NCI-H748 treated with DMSO at 0.1 percent for 48 hours (cell line): ENCODE measurements at regions not wholly inside any gene's neighbourhood (a gene's known extent, or its start where the extent isn't known, plus 50 kb on each side); places are given as distances from the start of the nearest gene placed in this dataset.

Experiments used
- DNase-seq: peaks from one replicate; lab custom pipeline; 2025; lab: John Stamatoyannopoulos, UW

DNA sequence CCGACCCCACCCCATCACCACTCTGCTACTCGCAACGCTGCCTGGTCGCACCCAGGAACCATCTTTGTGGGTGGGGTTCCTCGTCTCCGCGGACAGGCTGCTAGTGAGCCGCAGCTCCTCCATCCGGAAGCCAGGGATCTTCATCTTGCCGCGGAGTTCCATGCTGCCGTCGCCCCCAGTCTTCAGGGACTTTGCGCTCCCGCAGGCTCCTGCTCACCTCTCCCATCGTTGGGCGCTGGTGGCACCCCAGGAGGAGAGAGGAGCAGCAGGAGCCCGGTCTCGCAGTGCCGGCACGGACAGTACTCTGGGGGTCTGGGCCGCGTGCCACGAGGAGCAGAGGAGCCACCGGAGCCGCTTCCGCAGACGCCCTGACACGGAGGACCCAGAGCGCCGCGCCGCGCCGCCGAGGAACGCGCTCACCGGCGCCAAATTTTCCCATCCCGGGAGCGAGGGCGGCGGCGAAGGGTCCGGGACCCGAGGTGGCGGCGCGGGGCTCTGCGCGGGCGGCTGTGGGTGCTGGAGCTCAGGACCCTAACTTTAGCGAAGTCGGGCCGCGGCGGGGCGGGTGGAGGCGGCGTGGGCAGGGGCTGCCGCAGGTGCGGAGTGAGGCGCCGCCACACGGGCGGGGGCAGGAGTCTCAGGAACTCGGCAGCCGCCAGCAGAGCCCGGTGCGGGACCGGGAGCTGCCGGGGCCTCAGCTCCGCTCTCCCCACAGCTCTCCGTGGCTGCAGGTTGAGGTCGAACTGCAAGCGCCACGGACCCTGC, 750.1 kb upstream of the SORCS1 start:
- no peak for DNase-seq

DNA sequence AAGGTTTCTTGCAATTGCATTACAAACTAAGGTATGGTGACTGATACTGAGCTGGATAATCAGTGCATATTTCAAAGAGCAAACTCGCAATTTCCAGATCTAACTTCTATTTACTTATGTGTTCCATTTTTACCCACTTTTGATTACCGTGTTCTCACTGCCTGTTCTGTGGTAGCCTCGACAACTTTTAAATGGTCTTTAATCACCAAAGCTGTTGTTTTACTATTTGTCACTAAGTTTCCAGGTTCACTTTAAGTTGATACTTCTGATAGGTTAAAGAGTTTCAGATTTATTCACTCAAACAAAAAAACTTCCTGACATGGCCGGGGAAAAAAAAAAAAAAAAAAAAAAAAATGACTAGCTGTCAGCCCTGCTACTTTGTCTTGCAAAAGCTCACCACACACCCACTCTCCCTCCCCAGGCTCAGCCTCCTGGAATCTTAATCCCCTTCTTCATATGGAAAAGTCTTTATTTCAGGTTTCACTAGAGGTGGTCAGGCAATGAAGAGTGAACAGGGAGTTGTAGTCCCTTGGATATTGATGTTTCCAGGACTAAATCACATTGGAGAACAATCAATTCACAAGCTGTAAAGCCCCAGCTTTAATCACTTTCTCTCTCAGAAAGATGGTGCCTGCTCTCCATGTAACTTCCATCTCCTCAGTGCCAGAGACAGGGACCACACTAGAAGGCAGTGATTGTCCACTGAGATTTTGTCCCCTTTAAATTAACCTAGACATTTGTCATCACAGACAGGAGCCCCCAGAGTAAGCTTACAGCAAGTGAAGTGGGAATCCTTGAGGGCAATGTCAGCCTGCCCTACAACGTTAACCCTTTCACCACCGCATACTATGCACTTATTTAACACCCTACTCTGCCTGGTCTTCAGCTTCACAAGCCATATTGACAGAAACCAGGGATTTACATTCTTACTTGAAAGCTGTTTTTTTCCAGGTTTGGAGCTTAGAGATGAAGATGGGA, 749.1 kb upstream of the SORCS1 start:
- no peak for DNase-seq

DNA sequence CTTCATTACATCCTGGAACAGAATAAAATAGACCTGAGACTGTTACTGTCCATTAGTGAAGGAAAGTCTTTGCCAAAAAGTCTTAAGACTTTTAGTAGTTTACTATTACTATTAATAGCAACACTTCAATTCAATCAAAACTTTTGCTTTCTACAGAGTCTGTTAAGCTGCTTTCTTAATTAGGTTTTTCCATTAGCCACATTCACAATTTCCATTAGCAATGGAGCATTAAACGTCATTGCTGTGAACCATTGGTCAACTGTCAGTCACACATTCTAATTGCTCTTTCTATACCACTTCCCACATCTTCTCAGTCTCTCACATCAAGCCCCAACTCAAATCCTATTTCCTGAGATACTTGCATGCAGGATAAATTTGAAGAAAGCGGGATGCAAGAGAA, 736.6 kb upstream of the SORCS1 start:
- DNase-seq, result no peak

DNA sequence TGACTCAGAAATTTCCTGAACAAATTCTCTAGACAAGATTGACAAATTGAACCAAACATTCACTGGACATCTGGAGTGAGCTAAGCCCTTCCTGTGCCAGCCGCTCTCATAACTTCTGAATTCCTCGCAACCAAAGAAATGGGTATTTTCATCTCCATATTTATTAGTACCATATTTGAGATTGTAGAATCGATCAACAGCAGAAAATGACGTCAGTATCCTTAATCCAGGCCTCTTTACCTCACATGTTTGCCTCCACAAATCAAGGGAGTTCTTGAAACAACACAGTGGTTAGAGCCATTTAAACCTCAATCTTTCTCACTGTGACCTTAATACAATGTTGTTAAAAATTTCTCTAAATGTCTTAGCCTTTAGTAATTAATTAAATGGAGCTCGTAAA, 735.6 kb upstream of the SORCS1 start:
- no peak for DNase-seq

DNA sequence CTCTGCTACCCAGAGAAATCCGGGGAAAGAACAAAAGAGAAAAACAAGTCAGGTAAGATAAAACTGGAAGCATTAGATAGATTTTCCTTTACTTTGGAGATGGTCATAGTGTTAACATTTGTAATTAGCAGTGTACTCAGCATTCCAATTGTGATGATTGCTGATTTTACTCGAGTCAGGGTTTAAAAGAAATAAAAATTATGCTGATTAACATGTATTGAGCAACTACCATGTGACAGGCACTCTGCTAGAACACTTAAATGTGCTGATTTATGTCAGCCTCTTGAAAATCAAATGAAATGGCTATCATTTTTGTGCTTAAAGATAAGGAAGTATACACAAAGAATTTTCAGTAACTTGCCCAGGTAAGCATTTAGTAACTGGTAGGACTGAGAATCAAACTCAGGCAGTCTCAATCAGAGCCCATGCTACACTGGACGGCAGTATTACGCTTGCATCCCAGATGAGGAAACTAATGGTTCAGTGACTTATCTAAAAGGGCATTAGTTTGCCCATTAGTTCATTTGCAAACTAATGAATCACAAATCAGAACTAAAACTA, 735.1 kb upstream of the SORCS1 start:
- no peak for DNase-seq

DNA sequence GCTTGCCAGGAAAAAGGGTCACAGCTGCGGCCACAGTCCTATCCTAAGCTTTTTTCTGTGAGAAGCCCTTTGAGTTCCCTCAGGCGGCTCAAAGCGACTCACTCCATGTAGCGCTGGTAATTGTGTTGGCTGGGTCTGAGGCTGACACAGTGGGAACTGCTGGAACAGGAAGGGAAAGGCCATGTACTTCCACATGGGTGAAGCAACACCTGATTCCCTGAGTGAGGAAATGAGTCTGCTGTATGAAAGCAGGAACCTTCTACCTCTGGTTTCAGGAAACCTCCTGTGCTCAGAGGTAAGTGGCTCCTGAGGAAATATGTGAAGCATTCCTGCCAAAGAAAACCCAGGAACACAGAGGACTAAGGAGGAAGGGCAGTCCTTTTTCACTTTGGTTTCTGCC, 734.6 kb upstream of the SORCS1 start:
- no peak for DNase-seq

DNA sequence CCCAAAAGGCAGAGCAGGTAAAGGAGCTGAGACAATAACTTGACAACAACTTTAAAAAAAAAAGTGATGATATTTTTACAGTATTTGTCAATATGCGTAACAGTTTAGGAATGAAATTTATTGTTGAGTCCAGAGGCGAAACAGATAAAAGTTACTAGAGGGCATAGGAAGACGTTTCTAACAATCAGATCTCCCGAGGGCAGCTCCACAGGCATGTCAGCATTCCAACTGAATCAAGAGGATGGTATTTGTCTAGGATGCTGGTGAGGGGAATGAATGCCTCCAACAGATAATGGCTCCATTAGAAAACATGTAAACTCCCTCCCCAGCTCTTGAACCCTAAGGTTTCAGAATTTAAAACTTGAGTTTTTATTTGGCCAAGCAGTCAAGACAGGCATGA, 733.9 kb upstream of the SORCS1 start:
- no peak for DNase-seq

DNA sequence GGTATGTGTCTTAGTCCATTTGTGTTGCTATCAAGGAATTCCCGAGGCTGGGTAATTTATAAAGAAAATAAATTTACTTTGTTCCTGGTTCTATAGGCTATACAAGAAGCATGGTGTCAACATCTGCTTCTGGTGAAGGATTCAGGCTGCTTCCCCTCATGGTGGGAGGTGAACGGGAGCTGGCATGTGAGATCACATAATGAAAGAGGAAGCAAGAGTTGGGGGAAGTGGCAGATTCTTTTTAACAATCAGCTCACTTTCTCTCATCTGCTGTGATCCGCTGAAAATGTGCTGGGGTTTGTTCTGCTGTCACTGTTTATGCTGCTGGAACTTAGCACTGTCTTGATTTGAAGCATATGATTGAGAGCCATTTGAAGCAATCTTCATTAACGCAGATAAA, 730.0 kb upstream of the SORCS1 start:
- no peak for DNase-seq

DNA sequence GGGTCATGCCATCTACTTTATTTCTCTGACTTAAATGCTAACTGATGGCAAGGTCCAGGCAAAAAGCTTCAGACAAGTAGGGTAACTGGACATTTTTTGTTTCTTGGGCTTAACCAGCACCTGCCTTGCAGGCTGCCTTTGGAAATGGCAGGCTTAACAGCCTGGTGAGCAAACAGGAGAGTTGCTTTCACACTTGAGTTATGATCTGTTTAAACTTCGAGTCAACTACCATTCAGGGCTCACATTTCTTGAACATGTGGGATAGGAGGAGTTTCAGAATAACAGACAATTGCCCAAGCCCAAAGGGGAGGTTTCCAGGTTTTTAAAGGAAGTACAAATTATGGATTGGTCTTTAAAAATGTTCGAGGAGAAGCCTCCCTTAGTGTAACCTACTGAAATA, 724.6 kb upstream of the SORCS1 start:
- no peak for DNase-seq

DNA sequence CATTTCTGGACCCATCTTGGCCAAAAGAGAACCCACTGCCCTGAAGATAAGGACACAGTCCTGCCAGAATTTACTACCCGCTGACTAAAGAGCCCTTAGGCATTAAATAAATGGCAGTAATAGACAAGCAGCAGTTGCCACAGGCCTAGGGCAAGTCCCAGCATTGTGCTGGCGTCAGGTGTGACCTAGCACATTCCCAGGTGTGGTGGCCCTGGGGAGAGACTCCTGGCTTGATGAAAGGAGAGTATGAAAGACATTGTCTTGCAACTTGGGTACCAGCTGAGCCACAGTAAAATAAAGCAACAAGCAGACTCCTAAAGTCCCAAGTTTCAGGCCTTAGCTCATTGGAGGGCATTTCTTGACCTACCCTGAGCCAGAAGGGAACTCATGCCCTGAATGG, 715.7 kb upstream of the SORCS1 start:
- no peak for DNase-seq

DNA sequence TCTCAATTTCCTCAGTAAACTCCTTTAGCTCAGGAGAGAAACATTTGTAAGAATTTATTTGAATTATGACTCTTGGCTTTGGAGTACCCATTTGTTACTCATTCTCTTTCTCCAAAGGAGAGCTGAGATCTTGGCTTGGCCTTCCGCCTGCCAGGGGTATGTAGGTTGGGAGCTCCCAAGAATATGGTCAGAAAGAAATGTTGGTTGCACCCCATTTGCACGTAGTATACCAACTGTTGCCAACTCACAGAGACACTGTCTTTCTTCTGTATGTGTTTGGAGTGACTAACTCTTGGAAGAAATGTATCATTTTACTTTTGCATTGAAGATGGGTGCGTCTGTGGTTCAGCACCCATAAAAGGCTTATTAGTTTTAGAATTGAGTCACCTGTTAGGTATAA, 708.5 kb upstream of the SORCS1 start:
- DNase-seq, result no peak

DNA sequence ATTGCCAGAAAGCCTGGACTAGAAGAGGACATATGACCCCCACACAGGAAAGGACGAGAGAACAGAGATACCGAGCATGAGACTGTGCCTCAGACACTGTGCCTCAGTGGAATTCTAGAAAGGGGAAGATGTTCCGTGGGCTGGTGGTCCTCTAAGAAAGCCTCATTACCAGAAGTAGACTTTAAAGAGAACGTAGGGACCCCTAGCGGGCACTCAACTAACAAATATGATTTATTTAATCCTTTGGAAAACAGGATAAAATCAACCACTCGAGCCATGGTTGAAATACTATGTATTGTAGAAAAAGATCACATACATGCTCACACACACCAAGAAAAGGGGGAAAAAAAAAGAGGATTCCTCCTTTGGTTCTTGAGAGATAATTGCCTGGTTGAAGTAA, 701.2 kb upstream of the SORCS1 start:
- DNase-seq, result no peak

DNA sequence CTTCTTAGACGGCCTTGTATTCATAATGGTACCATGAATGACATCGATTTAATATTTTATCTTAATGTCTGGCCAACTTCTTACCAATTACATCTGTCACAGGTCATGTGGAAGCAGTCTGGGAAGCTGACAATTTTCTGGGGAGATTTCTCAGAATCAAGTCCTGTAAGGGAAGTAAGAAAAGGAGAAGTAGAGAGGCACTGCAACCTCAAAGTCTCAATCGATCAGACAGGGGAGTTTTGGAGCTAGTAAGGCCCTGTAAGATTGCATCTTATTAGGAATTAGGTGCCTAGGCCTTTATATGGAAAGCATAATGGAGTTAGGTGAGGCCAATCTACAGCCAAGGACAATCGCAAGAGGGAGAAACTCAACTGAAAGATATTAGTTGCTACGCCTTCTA, 694.6 kb upstream of the SORCS1 start:
- no peak for DNase-seq

DNA sequence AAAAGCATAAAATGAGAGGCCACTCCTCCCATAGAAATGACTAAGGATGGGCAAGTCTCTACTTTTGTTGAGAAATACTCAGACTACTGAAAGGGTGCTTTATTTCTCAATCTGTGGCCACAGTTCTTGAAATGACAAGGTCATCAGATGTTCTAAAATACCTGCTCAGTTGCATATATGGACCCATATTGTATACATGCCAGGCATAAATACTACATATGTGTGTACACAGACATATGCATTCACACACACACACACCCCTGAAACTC, 691.5 kb upstream of the SORCS1 start:
- DNase-seq, result no peak

DNA sequence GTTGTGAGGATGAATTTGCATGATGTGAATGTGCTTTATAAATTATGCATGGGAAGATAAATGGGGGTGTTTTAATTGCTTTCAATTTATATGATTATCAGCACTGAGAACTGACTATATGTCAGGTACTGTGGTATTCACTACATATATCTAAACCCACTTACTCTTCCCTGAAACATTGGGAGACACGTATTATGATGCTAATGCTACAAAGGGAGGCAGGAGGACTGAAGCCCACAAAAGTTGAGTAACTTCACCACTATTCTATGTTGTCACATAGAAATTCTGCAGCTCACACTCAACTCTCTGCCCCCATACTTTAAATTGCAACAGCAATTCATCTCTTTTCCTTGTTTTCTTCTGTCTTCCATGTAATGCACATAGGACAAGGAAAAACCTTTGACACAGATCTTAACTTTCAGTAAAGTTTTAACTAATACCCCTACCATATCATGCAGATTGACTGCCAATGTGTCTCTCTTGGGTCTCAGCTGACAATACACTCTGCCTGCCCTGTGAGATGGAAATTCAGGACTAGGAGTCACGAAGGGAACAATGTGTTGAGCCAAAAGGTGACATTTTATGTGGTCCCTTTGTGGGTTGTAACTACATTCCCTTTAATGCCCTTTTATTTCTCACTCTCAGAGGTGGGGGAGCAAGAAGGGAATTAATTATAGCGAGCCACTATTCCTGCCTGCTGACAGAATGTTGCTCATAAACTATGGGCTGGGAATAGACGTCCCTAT, 691.0 kb upstream of the SORCS1 start:
- no peak for DNase-seq

DNA sequence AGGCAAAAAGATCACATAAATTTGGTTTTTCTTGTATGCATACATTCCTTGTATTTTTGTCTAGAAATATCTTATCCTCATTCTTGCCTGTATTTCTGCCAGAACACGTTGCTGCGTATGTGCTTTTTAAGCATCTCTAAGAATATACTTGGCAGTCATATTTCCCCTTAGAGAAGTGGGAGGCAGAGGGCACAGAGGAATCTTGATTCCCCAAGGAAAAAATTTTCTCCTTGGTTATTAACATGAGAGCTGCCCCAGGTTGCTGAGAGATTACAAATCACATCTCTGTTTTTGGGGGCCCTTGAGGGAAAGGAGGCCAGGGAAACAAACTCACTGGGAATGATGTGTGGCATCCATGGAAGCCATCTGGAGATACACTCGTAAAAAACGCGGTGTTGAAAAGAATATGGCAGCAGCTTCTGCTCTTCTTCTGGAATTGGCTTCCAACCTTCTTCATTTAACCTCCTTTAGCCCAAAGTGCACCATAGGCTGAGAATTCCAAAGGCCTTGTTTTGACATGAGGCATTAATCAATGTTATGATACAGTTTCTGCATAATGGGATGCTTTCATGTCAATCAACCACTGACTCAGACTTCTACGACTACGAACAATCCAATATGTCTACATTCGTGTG, 684.3 kb upstream of the SORCS1 start:
- DNase-seq, result no peak

DNA sequence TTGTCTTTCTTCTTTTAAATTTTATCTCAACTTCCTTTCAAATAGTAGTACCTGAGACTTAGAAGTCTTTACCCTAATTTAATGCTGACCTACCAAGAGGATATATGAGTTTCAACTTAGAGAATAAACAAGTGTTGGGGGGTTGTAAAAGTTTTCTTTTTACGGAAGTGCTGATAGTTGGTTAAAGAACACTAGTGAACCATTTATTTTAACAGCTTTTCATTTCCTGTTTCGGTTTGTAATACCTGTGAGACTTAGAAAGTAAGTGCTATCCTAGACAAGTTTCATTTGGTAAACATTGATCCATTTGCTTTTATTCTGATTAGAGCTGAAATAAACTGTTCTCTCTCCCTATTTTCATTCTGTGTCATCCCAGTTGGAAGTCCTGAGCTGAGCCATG, 683.1 kb upstream of the SORCS1 start:
- no peak for DNase-seq

DNA sequence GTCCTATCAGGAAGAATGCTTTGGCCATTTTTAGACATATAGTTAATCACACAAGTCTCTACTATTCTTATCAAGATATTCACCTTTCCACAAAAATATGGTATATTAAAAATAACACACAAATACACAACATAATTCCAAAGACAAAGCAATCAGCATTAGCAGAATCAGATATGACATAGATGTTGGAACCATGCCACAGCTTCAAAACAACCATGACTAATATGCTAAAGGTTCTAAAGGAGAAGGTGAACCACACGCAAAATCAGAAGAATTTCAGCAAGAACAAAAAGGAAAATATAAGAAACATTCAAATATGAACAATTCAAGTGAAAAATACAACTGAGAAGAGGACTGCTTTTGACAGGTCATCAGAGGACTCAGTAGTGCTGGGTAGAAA, 670.2 kb upstream of the SORCS1 start:
- DNase-seq, result no peak

DNA sequence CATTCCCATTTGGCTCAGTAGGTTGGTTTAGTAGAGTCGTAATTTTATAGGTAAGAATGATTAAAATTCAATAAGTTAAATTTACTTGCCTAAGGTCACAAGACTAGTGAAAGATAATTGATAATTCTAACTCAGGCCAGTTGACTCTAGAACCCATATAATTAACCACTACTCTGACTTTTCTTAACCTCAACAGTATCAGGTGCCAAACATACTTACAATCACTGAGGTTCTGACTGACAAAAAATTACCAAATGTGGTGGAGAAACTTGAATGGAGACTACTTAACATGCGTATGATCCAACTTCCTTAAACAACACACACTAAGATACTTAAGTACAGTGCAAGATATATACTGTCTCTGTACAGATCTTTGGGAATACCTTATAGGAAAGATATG, 667.3 kb upstream of the SORCS1 start:
- no peak for DNase-seq

DNA sequence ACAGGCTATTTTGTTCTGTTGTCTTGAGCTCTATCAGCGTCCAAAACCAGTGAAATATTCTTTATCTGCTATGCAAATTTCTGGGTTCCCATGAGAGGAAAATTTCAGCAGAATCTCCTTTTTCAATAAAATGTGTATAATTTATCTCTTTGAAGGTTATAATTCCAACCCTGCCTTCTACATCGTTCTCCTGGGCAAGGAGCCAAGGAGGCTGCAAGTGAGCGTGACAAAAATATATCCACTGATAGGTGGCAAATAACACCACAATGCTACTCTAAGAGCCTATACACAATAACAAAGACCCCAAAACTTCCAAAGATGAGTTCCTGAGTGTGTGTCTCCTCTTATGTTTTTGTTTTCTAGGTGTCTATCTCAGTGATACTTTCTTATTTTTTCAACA, 664.7 kb upstream of the SORCS1 start:
- DNase-seq, result no peak

DNA sequence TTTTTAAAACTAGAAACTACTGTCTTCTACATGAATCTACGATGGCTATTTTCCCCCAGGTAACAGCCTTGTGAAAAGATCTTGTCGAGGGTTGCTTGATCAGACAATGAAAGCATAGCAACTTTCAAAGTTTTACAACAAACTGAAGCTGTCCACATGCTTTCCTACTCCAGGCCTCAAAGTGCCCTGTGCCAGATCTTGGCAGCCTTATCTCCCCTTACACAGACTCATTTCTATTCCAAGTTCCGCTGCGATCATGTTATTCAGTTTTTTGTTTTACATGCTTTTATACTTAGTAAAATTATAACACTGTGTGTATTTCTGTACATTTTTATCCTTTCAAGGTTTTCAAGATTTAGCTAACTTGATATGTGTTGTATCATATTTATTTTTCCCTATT, 661.7 kb upstream of the SORCS1 start:
- DNase-seq, result no peak

DNA sequence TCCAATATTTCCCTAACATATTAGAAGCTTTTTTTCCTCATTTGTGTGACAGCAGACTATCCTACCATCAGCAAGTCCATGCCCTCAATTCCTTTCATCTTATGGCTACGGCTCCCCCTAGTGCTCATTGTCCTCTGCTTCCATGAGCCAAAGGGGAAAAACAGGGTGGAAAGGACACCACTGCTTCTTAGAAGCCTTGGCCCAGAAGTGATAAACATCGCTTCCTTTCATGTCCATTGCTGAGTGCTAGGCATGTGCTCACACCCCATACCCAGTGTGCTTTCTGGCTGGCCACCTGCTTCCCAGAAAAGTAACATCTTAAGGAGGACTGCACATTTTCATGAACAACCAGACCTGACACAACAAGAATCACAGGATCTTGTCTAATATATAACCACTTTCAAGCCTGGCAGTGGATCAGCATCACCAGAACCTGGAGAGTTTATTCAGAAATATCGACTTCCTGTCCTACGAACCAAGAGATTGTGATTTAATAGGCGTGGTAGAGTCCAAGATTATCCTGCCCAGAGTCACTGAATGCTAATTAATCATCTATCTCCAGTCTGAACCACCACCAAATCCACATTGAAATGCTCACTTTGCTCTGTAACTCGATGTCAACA, 650.5 kb upstream of the SORCS1 start:
- DNase-seq, result no peak
